CD1c-positive myeloid dendritic cell (primary cell): ENCODE measurements at regions not wholly inside any gene's neighbourhood (a gene's known extent, or its start where the extent isn't known, plus 50 kb on each side); places are given as distances from the start of the nearest gene placed in this dataset.

Source experiments
- DNase-seq: peaks from one replicate; pipeline ENCODE4 v3.0.0-alpha.2; 2016; ENCODE audit errors: extremely low spot score

- no peak for DNase-seq
Measured at GRCh38 chr5:125600559-125600958, 822.6 kb upstream of the GRAMD2B start.

GRCh38 chr5:125602184-125602583, 821.0 kb upstream of the GRAMD2B start:
- no peak for DNase-seq

GRCh38 chr5:125603321-125603720, 819.9 kb upstream of the GRAMD2B start:
- DNase-seq: no peak

- DNase-seq: no peak
Measured at GRCh38 chr5:125604104-125604503, 819.1 kb upstream of the GRAMD2B start.

GRCh38 chr5:125607018-125607417, 816.2 kb upstream of the GRAMD2B start:
- DNase-seq: no peak

GRCh38 chr5:125609011-125609410, 814.2 kb upstream of the GRAMD2B start:
- DNase-seq: no peak

- no peak for DNase-seq
Measured at GRCh38 chr5:125610892-125611291, 812.3 kb upstream of the GRAMD2B start.

- no peak for DNase-seq
Measured at GRCh38 chr5:125611541-125611940, 811.7 kb upstream of the GRAMD2B start.

- DNase-seq: no peak
Measured at GRCh38 chr5:125612181-125612721, 811.0 kb upstream of the GRAMD2B start.

GRCh38 chr5:125612776-125613175, 810.4 kb upstream of the GRAMD2B start:
- no peak for DNase-seq

- no peak for DNase-seq
Measured at GRCh38 chr5:125630237-125630636, 793.0 kb upstream of the GRAMD2B start.

GRCh38 chr5:125633523-125633922, 789.7 kb upstream of the GRAMD2B start:
- DNase-seq: no peak

- no peak for DNase-seq
Measured at GRCh38 chr5:125634216-125634835, 788.9 kb upstream of the GRAMD2B start.

GRCh38 chr5:125639858-125640257, 783.4 kb upstream of the GRAMD2B start:
- DNase-seq: no peak

GRCh38 chr5:125652761-125653160, 770.4 kb upstream of the GRAMD2B start:
- no peak for DNase-seq

GRCh38 chr5:125654392-125654791, 768.8 kb upstream of the GRAMD2B start:
- DNase-seq: no peak

GRCh38 chr5:125655156-125655555, 768.1 kb upstream of the GRAMD2B start:
- DNase-seq: no peak

- DNase-seq: no peak
Measured at GRCh38 chr5:125657936-125658335, 765.3 kb upstream of the GRAMD2B start.

- DNase-seq: no peak
Measured at GRCh38 chr5:125659316-125660023, 763.7 kb upstream of the GRAMD2B start.

GRCh38 chr5:125660231-125660895, 762.8 kb upstream of the GRAMD2B start:
- no peak for DNase-seq

GRCh38 chr5:125661584-125661983, 761.6 kb upstream of the GRAMD2B start:
- no peak for DNase-seq

GRCh38 chr5:125668884-125669283, 754.3 kb upstream of the GRAMD2B start:
- no peak for DNase-seq
